HG02763 (cell line): ENCODE measurements at regions not wholly inside any gene's neighbourhood (a gene's known extent, or its start where the extent isn't known, plus 50 kb on each side); places are given as distances from the start of the nearest gene placed in this dataset.
"Not testable (repeated sequence)": the region's sequence is repeated elsewhere in the genome, so short reads cannot be mapped to it uniquely, and the experiment has no call there.

Experiments
- ATAC-seq: cut with Tn5 transposase; IDR thresholded peaks from one replicate; pipeline ENCODE4 v1.9.1; 2021; ENCODE audit warnings: mild to moderate bottlenecking, moderate library complexity; ENCODE audit not compliant: unreplicated experiment

- no peak for ATAC-seq
Measured at GRCh38 chr1:222416001-222416791, 131.7 kb downstream of the HHIPL2 start.

- no peak for ATAC-seq
Measured at GRCh38 chr1:222415441-222415840, 132.5 kb downstream of the HHIPL2 start.

- no peak for ATAC-seq
Measured at GRCh38 chr1:222413991-222414549, 133.8 kb downstream of the HHIPL2 start.

- no peak for ATAC-seq
Measured at GRCh38 chr1:222413436-222413835, 134.5 kb downstream of the HHIPL2 start.

GRCh38 chr1:222404710-222405109 is 143.2 kb downstream of the HHIPL2 start:
- ATAC-seq: no peak

GRCh38 chr1:222399197-222399596 is 148.7 kb downstream of the HHIPL2 start:
- no peak for ATAC-seq

GRCh38 chr1:222394224-222394623 is 153.7 kb downstream of the HHIPL2 start:
- no peak for ATAC-seq

- no peak for ATAC-seq
Measured at GRCh38 chr1:222392556-222392955, 155.3 kb downstream of the HHIPL2 start.

- no peak for ATAC-seq
Measured at GRCh38 chr1:222390181-222390580, 157.7 kb downstream of the HHIPL2 start.

GRCh38 chr1:222387007-222387814 is 160.7 kb downstream of the HHIPL2 start:
- ATAC-seq: no peak

- no peak for ATAC-seq
Measured at GRCh38 chr1:222385955-222386354, 161.9 kb downstream of the HHIPL2 start.

- no peak for ATAC-seq
Measured at GRCh38 chr1:222385262-222385661, 162.6 kb downstream of the HHIPL2 start.

- ATAC-seq: no peak
Measured at GRCh38 chr1:222384531-222384930, 163.4 kb downstream of the HHIPL2 start.

GRCh38 chr1:222382171-222382570 is 165.7 kb downstream of the HHIPL2 start:
- no peak for ATAC-seq

- no peak for ATAC-seq
Measured at GRCh38 chr1:222377428-222378088, 170.3 kb downstream of the HHIPL2 start.

- ATAC-seq: not testable (repeated sequence)
Measured at GRCh38 chr1:222376791-222377190, 171.1 kb downstream of the HHIPL2 start.

GRCh38 chr1:222375701-222376100 is 172.2 kb downstream of the HHIPL2 start:
- no peak for ATAC-seq

- ATAC-seq: no peak
Measured at GRCh38 chr1:222373831-222374602, 173.9 kb downstream of the HHIPL2 start.

- no peak for ATAC-seq
Measured at GRCh38 chr1:222373216-222373615, 174.7 kb downstream of the HHIPL2 start.

- no peak for ATAC-seq
Measured at GRCh38 chr1:222372221-222372620, 175.7 kb downstream of the HHIPL2 start.
